Superior temporal gyrus (tissue), 1 donor: ENCODE measurements at regions not wholly inside any gene's neighbourhood (a gene's known extent, or its start where the extent isn't known, plus 50 kb on each side); places are given as distances from the start of the nearest gene placed in this dataset.
"Not testable (repeated sequence)": the region's sequence is repeated elsewhere in the genome, so short reads cannot be mapped to it uniquely, and the experiment has no call there.

Experiments used
- DNase-seq: peaks from one replicate; pipeline ENCODE4 v3.0.0-alpha.2; 2016; ENCODE audit errors: extremely low spot score

- DNase-seq, result no peak
Observed at GRCh38 chr1:115534106-115534505, 107.7 kb upstream of the VANGL1 start.

- DNase-seq, result no peak
Observed at GRCh38 chr1:115531631-115532264, 110.0 kb upstream of the VANGL1 start.

- no peak for DNase-seq
Observed at GRCh38 chr1:115530407-115530806, 111.4 kb upstream of the VANGL1 start.

DNA sequence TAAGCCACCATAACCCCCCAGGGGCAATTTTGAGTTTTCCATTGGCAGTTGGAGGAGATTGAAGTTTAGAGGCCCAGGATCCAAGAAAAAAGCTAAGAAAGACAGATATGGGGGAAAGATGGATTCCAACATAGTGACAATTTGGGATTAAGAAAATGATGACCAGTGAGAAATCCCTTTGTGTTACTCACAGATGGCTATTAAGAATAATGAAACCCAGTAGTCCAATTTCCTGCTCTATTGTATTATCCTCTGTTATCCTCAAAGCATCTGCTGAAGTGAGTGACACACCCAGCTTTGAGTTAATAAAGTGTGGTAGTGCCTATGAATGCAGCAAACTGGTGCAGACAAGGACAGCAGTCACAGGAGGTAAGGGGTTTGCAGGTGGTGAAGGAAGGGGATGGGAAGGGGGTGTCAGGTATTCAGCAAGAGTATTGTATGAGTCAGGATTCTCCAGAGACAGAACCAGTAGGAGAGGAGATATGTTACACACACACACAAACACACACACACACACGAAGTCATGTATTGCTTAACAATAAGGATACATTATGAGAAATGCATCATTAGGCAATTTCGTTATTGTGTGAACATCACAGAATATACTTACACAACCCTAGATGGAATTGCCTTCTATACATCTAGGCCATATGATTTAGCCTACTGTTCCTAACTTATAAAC lies 112.4 kb upstream of the VANGL1 start:
- DNase-seq, result no peak

GRCh38 chr1:115528336-115528735 lies 113.4 kb upstream of the VANGL1 start:
- DNase-seq, result not testable (repeated sequence)

DNA sequence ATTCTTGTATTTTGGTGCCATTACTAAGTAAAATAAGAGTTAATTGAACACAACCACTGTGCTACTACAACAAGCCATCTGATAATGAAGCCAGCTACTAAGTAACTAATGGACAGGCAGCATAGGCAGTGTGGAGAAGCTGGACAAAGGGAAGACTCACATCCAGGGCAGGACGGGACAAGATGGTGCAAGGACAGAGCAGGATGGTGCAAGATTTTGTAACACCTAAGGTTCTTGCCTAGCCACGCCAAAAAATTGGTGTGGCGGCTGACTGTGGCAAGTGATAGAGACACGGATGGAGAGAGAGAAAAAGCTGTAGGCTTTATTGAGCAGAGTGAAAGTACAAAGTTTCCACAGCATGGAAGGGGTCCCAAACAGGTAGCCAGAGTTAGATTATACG lies 114.0 kb upstream of the VANGL1 start:
- DNase-seq, result no peak

- no peak for DNase-seq
Observed at GRCh38 chr1:115526900-115527299, 114.9 kb upstream of the VANGL1 start.

DNA sequence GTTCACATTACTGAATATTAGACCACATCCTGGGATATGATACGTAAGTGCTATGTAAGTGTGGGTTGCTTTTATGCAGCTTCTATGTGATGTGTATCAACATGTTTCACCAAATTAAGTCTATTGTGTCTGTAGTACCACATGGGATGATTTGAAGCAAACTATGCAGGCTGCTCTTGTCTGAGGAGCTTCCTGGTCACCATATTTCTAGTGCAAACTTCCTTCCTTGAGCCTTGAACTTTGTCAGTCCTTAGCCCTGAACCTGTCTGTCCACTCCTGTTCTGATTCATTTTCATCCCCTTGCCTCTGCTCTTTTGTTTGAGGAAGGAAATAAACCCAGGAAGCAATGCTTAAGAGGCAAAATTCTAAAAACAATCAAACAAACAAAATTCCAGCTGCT lies 117.5 kb upstream of the VANGL1 start:
- no peak for DNase-seq

GRCh38 chr1:115522386-115522785 lies 119.4 kb upstream of the VANGL1 start:
- no peak for DNase-seq

GRCh38 chr1:115515270-115515669 lies 126.5 kb upstream of the VANGL1 start:
- no peak for DNase-seq

DNA sequence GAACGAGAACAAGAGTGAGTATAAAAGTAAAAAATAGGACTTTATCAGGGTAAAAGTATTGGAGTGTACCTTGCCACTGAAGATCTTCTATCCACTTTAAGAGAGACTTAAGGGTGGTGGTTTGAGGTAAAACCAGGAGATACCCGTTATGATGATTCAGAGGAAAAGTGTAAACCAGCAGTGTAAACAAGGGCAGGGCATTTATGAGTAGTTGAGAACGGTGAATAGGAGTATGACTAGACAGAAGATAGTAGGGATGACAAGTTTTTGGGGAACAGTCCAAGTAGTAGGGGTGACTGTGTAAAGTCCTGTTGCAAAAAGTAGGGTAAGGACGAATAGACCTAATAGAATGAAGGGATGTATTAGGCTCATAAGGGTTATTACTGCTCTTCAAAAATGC lies 131.5 kb upstream of the VANGL1 start:
- DNase-seq, result not testable (repeated sequence)

DNA sequence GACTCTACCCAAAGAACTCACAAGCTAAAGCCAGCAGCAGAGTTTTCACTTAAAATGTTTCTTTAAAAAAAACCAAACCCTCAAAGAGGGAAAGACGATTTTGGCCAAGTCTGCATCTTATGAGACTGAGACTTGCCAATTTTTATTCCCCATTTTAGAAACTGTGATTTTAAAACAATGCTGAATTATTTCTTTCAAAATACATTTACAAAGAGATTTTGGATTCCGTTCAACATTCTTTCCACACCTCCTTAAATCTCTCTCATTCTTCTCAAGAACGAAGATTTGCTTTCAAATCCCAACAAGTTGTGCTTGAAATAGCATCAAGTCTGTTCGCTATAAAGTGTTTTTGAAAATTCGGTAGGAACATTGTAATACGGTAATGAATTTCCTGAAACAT lies 133.9 kb upstream of the VANGL1 start:
- DNase-seq, result peak; percentile 43

DNA sequence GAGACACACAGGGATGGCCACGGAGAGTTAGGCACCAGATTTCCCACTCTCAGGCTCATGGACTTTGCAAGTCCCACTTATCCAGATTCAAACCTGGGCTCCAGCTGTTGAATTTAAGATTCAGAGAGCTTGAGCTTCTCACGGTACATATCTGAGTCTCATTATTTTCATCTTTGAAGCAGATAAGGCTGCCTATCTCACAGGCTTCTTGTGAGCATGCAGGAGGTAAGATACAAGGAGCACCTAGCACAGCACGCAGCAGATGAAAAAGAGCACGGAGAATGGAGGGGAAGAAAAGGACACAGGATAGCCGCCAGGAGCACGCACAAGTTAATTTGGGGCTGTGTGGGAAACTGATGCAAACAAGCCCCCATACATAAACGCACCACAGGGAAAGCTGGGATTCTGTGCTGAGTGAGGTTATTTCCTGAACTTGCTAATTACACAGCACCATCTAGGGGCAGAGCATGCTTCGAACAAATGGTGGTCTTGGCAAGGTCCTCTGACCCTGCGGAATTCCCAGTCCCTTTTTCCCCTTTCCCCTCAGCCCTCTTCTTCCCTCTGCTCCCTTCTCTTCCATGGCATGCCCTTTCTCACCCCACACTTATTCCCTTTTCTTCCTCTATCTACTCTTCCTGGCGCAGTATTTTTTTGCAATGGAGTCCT lies 134.7 kb upstream of the VANGL1 start:
- no peak for DNase-seq

DNA sequence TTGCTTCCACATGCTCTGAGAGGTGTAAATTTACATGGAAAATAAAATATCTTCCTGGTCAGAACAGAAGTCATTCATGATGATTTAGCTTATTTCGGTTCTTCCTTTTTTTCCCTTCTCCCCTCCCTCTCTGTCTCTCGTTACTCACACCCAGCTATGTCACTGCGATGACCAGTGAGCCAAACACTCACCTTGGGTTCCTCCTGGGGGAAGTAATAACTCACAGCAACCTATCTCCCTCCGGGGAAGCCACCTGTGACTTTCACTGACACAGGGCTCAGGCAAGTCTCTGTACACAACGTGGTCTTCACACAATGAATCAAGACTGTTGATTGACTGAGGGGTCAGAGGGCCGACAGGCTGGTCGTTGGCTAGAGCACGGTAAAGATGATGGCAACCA lies 135.3 kb upstream of the VANGL1 start:
- no peak for DNase-seq

DNA sequence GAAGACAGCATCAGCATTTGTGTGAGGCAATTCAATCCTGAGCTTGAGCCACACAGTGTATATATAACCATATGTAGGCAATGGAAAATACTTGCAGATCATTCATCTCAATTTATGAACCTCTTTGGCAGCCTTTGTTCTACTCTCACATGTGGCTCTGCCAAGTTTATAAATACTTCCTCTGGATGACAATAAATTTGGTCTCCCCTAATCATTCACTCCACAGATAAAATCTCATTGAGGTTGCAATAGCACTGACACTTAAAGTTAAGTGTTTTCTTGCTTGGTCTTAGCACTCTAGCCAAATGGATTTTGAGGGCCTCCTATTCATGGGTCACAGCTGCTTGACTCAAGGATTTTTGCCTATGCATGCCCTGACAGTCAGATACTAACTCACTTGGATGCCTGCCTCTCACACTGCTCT lies 136.6 kb upstream of the VANGL1 start:
- DNase-seq, result no peak

DNA sequence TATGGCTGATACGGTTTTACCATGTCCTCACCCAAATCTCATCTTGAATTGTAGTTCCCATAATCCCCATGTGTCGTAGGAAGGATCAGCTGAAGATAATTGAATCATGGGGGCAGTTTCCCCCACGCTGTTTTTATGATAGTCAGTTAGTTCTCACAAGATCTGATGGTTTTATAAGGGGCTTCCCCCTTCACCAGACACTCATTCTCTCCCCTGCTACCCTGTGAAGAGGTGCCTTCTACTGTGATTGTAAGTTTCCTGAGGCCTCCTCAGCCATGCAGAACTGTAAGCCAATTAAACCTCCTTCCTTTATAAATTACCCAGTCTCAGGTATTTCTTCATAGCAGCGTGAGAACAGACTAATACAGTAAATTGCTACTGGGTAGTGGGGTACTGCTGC lies 139.6 kb upstream of the VANGL1 start:
- DNase-seq, result not testable (repeated sequence)

DNA sequence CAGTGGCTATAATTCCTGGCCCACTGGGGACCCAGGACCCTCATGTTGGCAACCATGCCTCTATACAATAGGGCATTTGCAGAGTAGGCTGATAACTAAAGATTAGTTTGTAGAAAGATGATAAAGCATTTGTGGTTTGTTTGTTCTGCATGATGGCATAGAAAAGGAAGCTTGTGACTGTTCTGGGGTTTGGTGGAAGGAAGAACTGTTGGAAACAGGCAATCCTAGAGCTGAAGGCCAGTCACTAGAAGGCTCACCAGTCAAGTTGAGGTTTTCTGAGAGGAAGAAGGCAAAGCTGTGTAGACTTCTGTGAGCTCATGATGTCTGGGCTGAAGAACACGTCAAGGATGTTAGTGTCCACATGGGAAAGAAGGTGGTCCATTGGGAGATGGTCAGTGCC lies 140.3 kb upstream of the VANGL1 start:
- DNase-seq, result no peak

GRCh38 chr1:115499253-115499652 lies 142.5 kb upstream of the VANGL1 start:
- no peak for DNase-seq

DNA sequence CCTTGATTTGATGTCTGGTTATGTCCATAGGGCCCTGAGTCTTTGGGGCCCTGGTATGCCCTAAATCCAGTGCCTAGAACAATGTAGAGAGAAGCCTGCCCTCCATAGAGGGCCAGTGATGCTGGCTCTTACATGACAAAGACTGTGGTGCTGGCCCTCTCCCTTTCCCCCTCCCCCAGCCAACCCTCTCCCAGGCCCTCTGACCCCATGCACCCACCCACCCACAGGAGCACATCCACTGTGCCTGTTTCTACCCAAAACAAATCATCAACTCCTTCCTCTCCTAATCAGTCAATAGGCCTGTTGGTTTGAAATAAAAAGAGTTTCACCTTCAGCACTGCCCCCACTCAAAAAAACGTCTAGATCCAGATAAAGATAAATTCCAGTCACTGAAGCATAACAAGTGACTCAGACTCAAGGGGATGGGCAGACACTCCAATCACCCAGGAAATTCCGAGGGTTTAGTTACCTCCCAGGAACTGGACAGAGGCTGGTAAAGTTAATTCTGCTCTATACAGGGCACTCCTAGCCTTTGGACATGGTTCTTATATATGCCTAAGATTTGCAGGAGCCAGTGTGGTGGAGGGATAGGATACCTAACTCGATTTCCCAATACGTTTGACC lies 144.8 kb upstream of the VANGL1 start:
- no peak for DNase-seq

GRCh38 chr1:115495625-115496024 lies 146.1 kb upstream of the VANGL1 start:
- DNase-seq, result no peak

DNA sequence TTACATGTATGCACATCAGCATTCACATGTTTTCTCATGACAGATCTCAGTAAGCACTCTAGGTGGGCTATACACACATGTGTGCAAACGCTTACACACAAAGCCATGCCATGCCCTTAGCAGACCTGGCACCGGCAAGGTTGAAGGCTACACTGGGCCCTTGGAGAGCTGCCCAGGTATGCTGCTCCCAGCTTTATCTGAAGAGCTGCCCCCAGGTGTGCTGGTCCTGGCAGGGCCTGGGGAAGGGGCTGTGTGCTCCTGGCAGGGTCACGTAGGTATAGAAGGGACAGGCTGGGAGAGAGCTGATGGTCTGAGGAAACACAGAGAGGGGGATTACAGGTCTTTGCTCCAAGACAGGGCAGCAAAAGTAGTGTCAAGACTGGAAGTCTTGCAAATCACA lies 146.7 kb upstream of the VANGL1 start:
- DNase-seq, result no peak

DNA sequence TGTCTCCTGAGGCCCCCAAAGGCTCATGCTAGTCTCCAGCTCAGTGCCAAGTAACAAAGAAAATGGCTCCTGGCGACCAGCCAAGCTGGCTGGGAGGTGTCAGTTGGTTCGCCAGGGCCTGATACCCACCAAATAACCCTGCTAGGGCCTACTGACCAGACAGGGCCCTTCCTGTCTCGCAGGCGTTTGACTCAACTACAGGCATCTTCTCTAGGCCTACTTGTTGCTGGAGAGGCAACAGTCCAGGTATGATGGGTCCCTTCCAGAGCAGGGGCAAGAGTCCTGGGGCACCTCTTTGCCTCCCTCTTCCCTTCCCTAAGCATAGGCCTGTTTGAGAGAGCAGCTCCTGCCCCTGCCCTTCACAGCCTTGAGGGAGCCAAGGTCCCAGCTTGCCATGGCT lies 147.9 kb upstream of the VANGL1 start:
- no peak for DNase-seq

DNA sequence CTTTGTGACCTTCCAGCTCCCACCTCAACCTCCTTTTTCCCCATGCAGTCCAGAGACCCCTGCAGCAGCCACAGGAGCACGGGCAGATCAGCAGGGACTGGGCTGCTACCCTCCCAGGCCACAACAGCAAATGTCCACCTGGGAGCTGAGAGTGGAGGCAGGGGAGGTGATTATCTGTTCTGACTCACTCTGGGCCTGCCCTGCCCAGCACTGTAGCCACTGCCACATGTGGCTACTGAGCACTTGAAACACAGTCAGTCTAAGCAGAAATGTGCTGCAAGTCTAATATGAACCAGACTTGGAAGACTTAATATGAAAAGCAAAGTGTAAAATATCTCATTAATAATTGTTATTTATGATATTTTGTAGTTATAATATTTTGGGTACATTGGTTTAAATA lies 148.9 kb upstream of the VANGL1 start:
- no peak for DNase-seq
